ENCODE measurements at regions not wholly inside any gene's neighbourhood (a gene's known extent, or its start where the extent isn't known, plus 50 kb on each side); places are given as distances from the start of the nearest gene placed in this dataset.
A peak's percentile ranks its signal among the peaks of the same experiment; 100 is the strongest.
"Not testable (repeated sequence)": the region's sequence is repeated elsewhere in the genome, so short reads cannot be mapped to it uniquely, and the experiment has no call there.

GRCh38 chr22:23434198-23434830, 145.8 kb downstream of the IGLL1 start:
- intact Hi-C loops (cut with micrococcal nuclease); H3K9me1 ChIP-seq (ENCODE audit: control insufficient read depth, insufficient read depth, low read length); CTCF ChIA-PET (ENCODE audit: low intra/inter-chr PET ratio); H3K27ac ChIP-seq (ENCODE audit: extremely low read depth, low read depth, low read length); FAIRE-seq; H3K36me3 ChIP-seq (ENCODE audit: control insufficient read depth, insufficient read depth, low read length); H3K9me3 ChIP-seq (replicated peaks; ENCODE audit: control insufficient read depth, insufficient read depth, low read depth, low read length); H3K4me3 ChIP-seq; H3K4me2 ChIP-seq (ENCODE audit: insufficient read depth, low read length); ATAC-seq; BruUV-seq (replicated peaks); POLR2A ChIA-PET; H4K20me1 ChIP-seq (replicated peaks; ENCODE audit: control insufficient read depth, insufficient read depth, low read length); H2AFZ ChIP-seq (ENCODE audit: low read depth, low read length); H3K79me2 ChIP-seq (ENCODE audit: control insufficient read depth, insufficient read depth, low read length); in situ Hi-C loops (cut with MboI); H3K9ac ChIP-seq (ENCODE audit: insufficient read depth in 1 of 2, low read depth in 2 of 2, low read length in 2 of 2); H3K27me3 ChIP-seq (ENCODE audit: control insufficient read depth in 2 of 2, insufficient read depth in 2 of 2, low read length in 2 of 2); DNase-seq (ENCODE audit: extremely low read depth in 1 of 4, low spot score in 3 of 4): not testable (repeated sequence)
- WGBS (ENCODE audit: insufficient coverage, low coverage, missing lambda C conversion rate): 32% methylated on average over 5 of the region's 29 CpGs
- peaks cover 10 to 25% of the 10 kb centered on the region in 2 experiments; a peak in 3 of 5 replicates for H3K4me1 ChIP-seq (replicated peaks in 1 of 2; ENCODE audit: control insufficient read depth in 2 of 2, insufficient read depth in 2 of 2, low read length in 2 of 2)

GRCh38 chr22:23433127-23434005, 146.7 kb downstream of the IGLL1 start:
- H3K79me2 ChIP-seq (ENCODE audit: control insufficient read depth, insufficient read depth, low read length); H4K20me1 ChIP-seq (replicated peaks; ENCODE audit: control insufficient read depth, insufficient read depth, low read length); BruUV-seq (replicated peaks); H3K27me3 ChIP-seq (ENCODE audit: control insufficient read depth in 2 of 2, insufficient read depth in 2 of 2, low read length in 2 of 2); H3K36me3 ChIP-seq (ENCODE audit: control insufficient read depth, insufficient read depth, low read length); H3K9me1 ChIP-seq (ENCODE audit: control insufficient read depth, insufficient read depth, low read length); H3K27ac ChIP-seq (ENCODE audit: extremely low read depth, low read depth, low read length); H3K4me2 ChIP-seq (ENCODE audit: insufficient read depth, low read length); CTCF ChIA-PET (ENCODE audit: low intra/inter-chr PET ratio); POLR2A ChIA-PET; H3K4me3 ChIP-seq; H3K9ac ChIP-seq (ENCODE audit: insufficient read depth in 1 of 2, low read depth in 2 of 2, low read length in 2 of 2); intact Hi-C loops (cut with micrococcal nuclease); in situ Hi-C loops (cut with MboI); H3K9me3 ChIP-seq (replicated peaks; ENCODE audit: control insufficient read depth, insufficient read depth, low read depth, low read length); TF ChIP-seq ATF3 (CRISPR knock-in tag; conservative IDR thresholded peaks at IDR 0.05): not testable (repeated sequence)
- Histone ChIP-seq H3K4me1 (replicated peaks in 1 of 2; ENCODE audit: control insufficient read depth in 2 of 2, insufficient read depth in 2 of 2, low read length in 2 of 2) (peaks cover 10 to 25% of the 10 kb centered on the region in 2 experiments; a peak in 3 of 5 replicates), H2AFZ (ENCODE audit: low read depth, low read length) (peak overlapping the region; percentile 45; the same call in 1 of the 2 replicates)
- DNase-seq (ENCODE audit: extremely low read depth in 1 of 4, low spot score in 3 of 4): peak in 3 of 4 experiments; percentile 15 to 33 (median 28)
- 15% methylated on average over 17 of the region's 35 CpGs for WGBS (ENCODE audit: insufficient coverage, low coverage, missing lambda C conversion rate)
- peak; percentile 95 for FAIRE-seq
- ATAC-seq: peak; percentile 96
- TF ChIP-seq SP1 (CRISPR knock-in tag; IDR thresholded peaks at IDR 0.05): peak; percentile 66; the same call in 1 of the 2 replicates
- TF ChIP-seq L3MBTL2 (IDR thresholded peaks at IDR 0.05): peak; percentile 71
- peak; percentile 54 for TF ChIP-seq TFAP4 (CRISPR knock-in tag; IDR thresholded peaks at IDR 0.05; ENCODE audit: borderline replicate concordance)
- 0 out of 2 replicates have a peak, but pooled peaks have one; percentile 9 for TF ChIP-seq ATF3 (IDR thresholded peaks at IDR 0.05)
- TF ChIP-seq MAX (CRISPR knock-in tag; IDR thresholded peaks at IDR 0.05): peak; percentile 90
- TF ChIP-seq RAD21 (CRISPR knock-in tag; conservative IDR thresholded peaks at IDR 0.05 in 1 of 2, IDR thresholded peaks at IDR 0.05 in 1 of 2): peak in 1 of 2 experiments; percentile 12; a peak in 1 of 4 replicates
- peak; percentile 30 to 31; a peak in 1 of 4 replicates for TF ChIP-seq MNT (conservative IDR thresholded peaks at IDR 0.05)

Measured in K562 (cell line).